HCT116 (cell line): ENCODE measurements at regions not wholly inside any gene's neighbourhood (a gene's known extent, or its start where the extent isn't known, plus 50 kb on each side); places are given as distances from the start of the nearest gene placed in this dataset.

Experiments
- ATAC-seq: fragments of 200-7000 bp; cut with Tn5 transposase; 2 replicates; pipeline ENCODE4 v1.9.1; 2020; ENCODE audit warnings: mild to moderate bottlenecking, moderate library complexity
- BruUV-seq: library from RNA; stranded (reverse); fragments of 400-500 nt; replicated peaks from 2 replicates; lab custom pipeline; 2021; lab: Mats Ljungman, UMichigan
- CTCF ChIA-PET: fragments of 300-600 bp; sonication (Branson Sonifier 250); formaldehyde crosslinking; loops from one replicate; lab custom pipeline; 2021; ENCODE audit warnings: antibody characterized with exemption; lab: Charles Lee
- POLR2A ChIA-PET: fragments of 300-600, 350-600 bp; sonication (Branson Sonifier 250); formaldehyde crosslinking; loops from one replicate; lab custom pipeline; 2021; ENCODE audit warnings: antibody characterized with exemption; lab: Charles Lee
- RAD21 ChIA-PET, 2 experiments: fragments of 300-600 bp; sonication (Branson Sonifier 250); formaldehyde crosslinking; loops; one replicate each; lab custom pipeline; 2023; ENCODE audit warnings: low total read pairs in 2 of 2; ENCODE audit not compliant: uncharacterized antibody in 2 of 2, unreplicated experiment in 2 of 2, low non-redundant PET in 1 of 2; lab: Charles Lee
- DNase-seq: peaks from one replicate; pipeline ENCODE4 v3.0.0-alpha.2; 2010; ENCODE audit warnings: low read depth, low spot score
- H2AFZ ChIP-seq: fragments of 200-600 bp; shearing (Covaris generic), sonication (generic); 2 replicates; pipeline ENCODE4 v1.6.1; 2017; ENCODE audit warnings: low read depth, mixed run types, mixed read lengths, antibody characterized with exemption, low read length; ENCODE audit not compliant: poor library complexity, severe bottlenecking
- H3K27ac ChIP-seq: 2 replicates; pipeline ENCODE4 v1.5.1; 2012; ENCODE audit warnings: low read depth, low read length
- H3K27me3 ChIP-seq: fragments of 200-600 bp; sonication (generic); 2 replicates; pipeline ENCODE4 v1.6.1; 2016; ENCODE audit warnings: mixed run types, low read length, mixed read lengths; ENCODE audit not compliant: insufficient read depth
- H3K36me3 ChIP-seq, 2 experiments: fragments of 200-500 bp in 1 of 2; fragments of 200-600 bp in 1 of 2; sonication (Bioruptor generic) in 1 of 2; sonication (generic) in 1 of 2; 2 replicates each; pipeline versions ENCODE4 v1.5.1 to v1.6.1; 2014 to 2016; ENCODE audit warnings: low read length in 2 of 2, inconsistent platforms in 1 of 2, mixed read lengths in 1 of 2, mixed run types in 1 of 2; ENCODE audit not compliant: insufficient read depth in 2 of 2, control insufficient read depth in 1 of 2
- H3K4me1 ChIP-seq, 2 experiments: fragments of 200-600 bp in 1 of 2; sonication (generic) in 1 of 2; 2 replicates each; pipeline versions ENCODE4 v1.5.1 to v1.6.1; 2012 to 2017; ENCODE audit warnings: low read length in 2 of 2, inconsistent platforms in 1 of 2, mild to moderate bottlenecking in 1 of 2, mixed read lengths in 1 of 2, mixed run types in 1 of 2, moderate library complexity in 1 of 2; ENCODE audit not compliant: insufficient read depth in 2 of 2, control insufficient read depth in 1 of 2
- H3K4me2 ChIP-seq: fragments of 200-600 bp; sonication (generic); 2 replicates; pipeline ENCODE4 v1.6.1; 2017; ENCODE audit warnings: mixed run types, low read length, mixed read lengths
- H3K4me3 ChIP-seq, 2 experiments: fragments of 200-600 bp in 1 of 2; sonication (generic) in 1 of 2; replicated peaks in 1 of 2; 2 replicates each; pipeline ENCODE4 v1.5.1; 2011 to 2016; ENCODE audit warnings: low read length in 2 of 2, control low read depth in 1 of 2, low read depth in 1 of 2, mild to moderate bottlenecking in 1 of 2, mixed read lengths in 1 of 2, mixed run types in 1 of 2
- H3K79me2 ChIP-seq: fragments of 200-600 bp; sonication (generic); 2 replicates; pipeline ENCODE4 v1.6.1; 2017; ENCODE audit warnings: mild to moderate bottlenecking, mixed run types, low read length, moderate library complexity, mixed read lengths; ENCODE audit not compliant: insufficient read depth
- H3K9ac ChIP-seq: fragments of 200-600 bp; sonication (generic); 2 replicates; pipeline ENCODE4 v1.6.1; 2016; ENCODE audit warnings: low read length, mixed read lengths
- H3K9me2 ChIP-seq: fragments of 200-600 bp; sonication (generic), shearing (Covaris generic); 2 replicates; pipeline ENCODE4 v1.6.1; 2017; ENCODE audit warnings: mixed run types, mild to moderate bottlenecking, moderate library complexity; ENCODE audit not compliant: insufficient read depth
- H3K9me3 ChIP-seq, 2 experiments: fragments of 200-500 bp in 1 of 2; fragments of 200-600 bp in 1 of 2; sonication (Bioruptor generic) in 1 of 2; sonication (generic) in 1 of 2; 2 replicates each; pipeline ENCODE4 v1.6.1; 2014 to 2017; ENCODE audit warnings: low read length in 2 of 2, mixed read lengths in 2 of 2, inconsistent platforms in 1 of 2, low read depth in 1 of 2, mild to moderate bottlenecking in 1 of 2, mixed run types in 1 of 2, moderate library complexity in 1 of 2; ENCODE audit not compliant: control insufficient read depth in 1 of 2, insufficient read depth in 1 of 2
- H4K20me1 ChIP-seq: fragments of 200-600 bp; sonication (generic), shearing (Covaris generic); 2 replicates; pipeline ENCODE4 v1.6.1; 2017; ENCODE audit warnings: mixed run types, mild to moderate bottlenecking, moderate library complexity; ENCODE audit not compliant: insufficient read depth
- ATF3 ChIP-seq: IDR thresholded peaks from 2 replicates; pipeline ENCODE4 v1.6.1; 2012
- CEBPB ChIP-seq: IDR thresholded peaks from 2 replicates; pipeline ENCODE4 v1.6.1; 2012; ENCODE audit warnings: low read depth
- EGR1 ChIP-seq: IDR thresholded peaks from 2 replicates; pipeline ENCODE4 v1.6.1; 2012; ENCODE audit warnings: low read depth
- EZH2 ChIP-seq: fragments of 200-600 bp; sonication (generic); IDR thresholded peaks from 2 replicates; pipeline ENCODE4 v1.6.1; 2017; ENCODE audit warnings: antibody characterized with exemption, mixed run types
- EZH2phosphoT487 ChIP-seq: fragments of 200-600 bp; IDR thresholded peaks from 2 replicates; pipeline ENCODE4 v1.6.1; 2018; ENCODE audit warnings: antibody characterized with exemption, borderline replicate concordance
- FOSL1 ChIP-seq: IDR thresholded peaks from 2 replicates; pipeline ENCODE4 v1.6.1; 2012; ENCODE audit warnings: low read depth
- JUND ChIP-seq: IDR thresholded peaks from 2 replicates; pipeline ENCODE4 v1.6.1; 2012
- MAX ChIP-seq: IDR thresholded peaks from 2 replicates; pipeline ENCODE4 v1.6.1; 2012
- POLR2A ChIP-seq: IDR thresholded peaks from 2 replicates; pipeline ENCODE4 v1.7.0; 2011; ENCODE audit warnings: borderline replicate concordance; ENCODE audit not compliant: insufficient read depth, insufficient read length; ENCODE audit errors: extremely low read depth
- POLR2AphosphoS5 ChIP-seq: IDR thresholded peaks from 2 replicates; pipeline ENCODE4 v1.6.1; 2011; ENCODE audit warnings: mild to moderate bottlenecking, low read depth, low read length, moderate library complexity
- SIN3A ChIP-seq: IDR thresholded peaks from 2 replicates; pipeline ENCODE4 v1.6.1; 2012; ENCODE audit warnings: low read depth
- SP1 ChIP-seq: IDR thresholded peaks from 2 replicates; pipeline ENCODE4 v1.6.1; 2012; ENCODE audit warnings: low read depth
- SRF ChIP-seq: IDR thresholded peaks from 2 replicates; pipeline ENCODE4 v1.6.1; 2012; ENCODE audit warnings: low read depth
- TCF7L2 ChIP-seq: IDR thresholded peaks from 2 replicates; pipeline ENCODE4 v1.7.0; 2011; ENCODE audit warnings: borderline replicate concordance, inconsistent platforms; ENCODE audit not compliant: insufficient read depth, insufficient read length; ENCODE audit errors: extremely low read depth
- YY1 ChIP-seq: IDR thresholded peaks from 2 replicates; pipeline ENCODE4 v1.6.1; 2011; ENCODE audit warnings: low read length, low read depth, moderate library complexity, mild to moderate bottlenecking; ENCODE audit not compliant: insufficient replicate concordance; ENCODE audit errors: extremely low read depth
- ZBTB33 ChIP-seq: IDR thresholded peaks from 2 replicates; pipeline ENCODE4 v1.6.1; 2011; ENCODE audit warnings: mild to moderate bottlenecking, low read length, moderate library complexity; ENCODE audit not compliant: insufficient replicate concordance; ENCODE audit errors: extremely low read depth
- ZFX ChIP-seq: fragments of 450-650 bp; IDR thresholded peaks from 2 replicates; pipeline ENCODE4 v1.6.1; 2017
- ZNF274 ChIP-seq: fragments of 200-500 bp; sonication (Bioruptor generic); IDR thresholded peaks from 2 replicates; pipeline ENCODE4 v1.6.1; 2014; ENCODE audit warnings: mild to moderate bottlenecking, low read depth, low read length, inconsistent platforms
- intact Hi-C: fragments of 100-400 bp; cut with micrococcal nuclease; formaldehyde crosslinking; loops from 2 replicates; pipeline ENCODE4 v1.10.0; 2022
- TF ChIP-seq, protein P1 (sequence below), 3 experiments: fragments of 200-600 bp in 1 of 3; sonication (generic) in 1 of 3; IDR thresholded peaks in 2 of 3; conservative IDR thresholded peaks in 1 of 3; 2 replicates each; pipeline ENCODE4 v1.5.1; 2012 to 2017; ENCODE audit warnings: low read depth in 2 of 3, low read length in 2 of 3, antibody characterized with exemption in 1 of 3, borderline replicate concordance in 1 of 3, control low read depth in 1 of 3, mild to moderate bottlenecking in 1 of 3, mixed read lengths in 1 of 3, mixed run types in 1 of 3, moderate library complexity in 1 of 3; ENCODE audit not compliant: insufficient read depth in 1 of 3
- TF ChIP-seq, protein P2 (sequence below): IDR thresholded peaks from 2 replicates; pipeline ENCODE4 v1.6.1; 2012; ENCODE audit warnings: low read depth

DNA sequence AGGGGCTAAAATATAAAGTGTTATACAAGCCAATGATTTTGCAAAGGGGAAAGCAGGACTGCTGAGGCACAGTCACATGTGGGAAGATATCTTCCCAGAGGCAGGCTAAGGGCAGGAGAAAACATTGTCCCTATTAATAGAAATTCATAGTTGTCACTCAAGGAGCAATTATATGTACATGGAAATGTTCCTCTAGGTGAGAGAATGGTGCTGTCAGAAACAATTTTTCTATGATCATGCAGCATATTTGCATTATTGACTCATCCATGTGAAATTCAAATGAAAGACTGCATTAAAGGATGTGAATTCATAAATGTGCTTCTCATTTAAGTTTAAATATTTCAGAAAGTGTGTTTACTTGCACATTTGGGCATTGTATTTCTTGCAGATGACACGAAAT lies 775.9 kb upstream of the CDH9 start:
- DNase-seq, result no peak
- ChIA-PET POLR2A (no interaction called here), CTCF (no interaction called here), RAD21 (no interaction called here)
- H2AFZ ChIP-seq, result no peak overlapping the region
- H3K4me2 ChIP-seq, result no peak overlapping the region
- H3K9me2 ChIP-seq, result no peaks in the 10 kb centered on the region
- H3K4me1 ChIP-seq, result no peaks in the 10 kb centered on the region
- H3K27me3 ChIP-seq, result no peaks in the 10 kb centered on the region
- TF ChIP-seq ZFX, result no peak
- TF ChIP-seq, protein P1, sequence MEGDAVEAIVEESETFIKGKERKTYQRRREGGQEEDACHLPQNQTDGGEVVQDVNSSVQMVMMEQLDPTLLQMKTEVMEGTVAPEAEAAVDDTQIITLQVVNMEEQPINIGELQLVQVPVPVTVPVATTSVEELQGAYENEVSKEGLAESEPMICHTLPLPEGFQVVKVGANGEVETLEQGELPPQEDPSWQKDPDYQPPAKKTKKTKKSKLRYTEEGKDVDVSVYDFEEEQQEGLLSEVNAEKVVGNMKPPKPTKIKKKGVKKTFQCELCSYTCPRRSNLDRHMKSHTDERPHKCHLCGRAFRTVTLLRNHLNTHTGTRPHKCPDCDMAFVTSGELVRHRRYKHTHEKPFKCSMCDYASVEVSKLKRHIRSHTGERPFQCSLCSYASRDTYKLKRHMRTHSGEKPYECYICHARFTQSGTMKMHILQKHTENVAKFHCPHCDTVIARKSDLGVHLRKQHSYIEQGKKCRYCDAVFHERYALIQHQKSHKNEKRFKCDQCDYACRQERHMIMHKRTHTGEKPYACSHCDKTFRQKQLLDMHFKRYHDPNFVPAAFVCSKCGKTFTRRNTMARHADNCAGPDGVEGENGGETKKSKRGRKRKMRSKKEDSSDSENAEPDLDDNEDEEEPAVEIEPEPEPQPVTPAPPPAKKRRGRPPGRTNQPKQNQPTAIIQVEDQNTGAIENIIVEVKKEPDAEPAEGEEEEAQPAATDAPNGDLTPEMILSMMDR (IDR thresholded peaks at IDR 0.05 in 2 of 3, conservative IDR thresholded peaks at IDR 0.05 in 1 of 3; ENCODE audit: borderline replicate concordance in 1 of 3, insufficient read depth in 1 of 3, low read depth in 2 of 3, low read length in 2 of 3), result no peak
- no peak for TF ChIP-seq EGR1
- TF ChIP-seq ZBTB33, result no peak
- no peak for TF ChIP-seq SP1
- no peak for TF ChIP-seq ZNF274
- TF ChIP-seq JUND, result no peak
- no peak for TF ChIP-seq ATF3
- TF ChIP-seq FOSL1, result no peak
- TF ChIP-seq POLR2AphosphoS5, result no peak
- no peak for TF ChIP-seq MAX
- TF ChIP-seq, protein P2, sequence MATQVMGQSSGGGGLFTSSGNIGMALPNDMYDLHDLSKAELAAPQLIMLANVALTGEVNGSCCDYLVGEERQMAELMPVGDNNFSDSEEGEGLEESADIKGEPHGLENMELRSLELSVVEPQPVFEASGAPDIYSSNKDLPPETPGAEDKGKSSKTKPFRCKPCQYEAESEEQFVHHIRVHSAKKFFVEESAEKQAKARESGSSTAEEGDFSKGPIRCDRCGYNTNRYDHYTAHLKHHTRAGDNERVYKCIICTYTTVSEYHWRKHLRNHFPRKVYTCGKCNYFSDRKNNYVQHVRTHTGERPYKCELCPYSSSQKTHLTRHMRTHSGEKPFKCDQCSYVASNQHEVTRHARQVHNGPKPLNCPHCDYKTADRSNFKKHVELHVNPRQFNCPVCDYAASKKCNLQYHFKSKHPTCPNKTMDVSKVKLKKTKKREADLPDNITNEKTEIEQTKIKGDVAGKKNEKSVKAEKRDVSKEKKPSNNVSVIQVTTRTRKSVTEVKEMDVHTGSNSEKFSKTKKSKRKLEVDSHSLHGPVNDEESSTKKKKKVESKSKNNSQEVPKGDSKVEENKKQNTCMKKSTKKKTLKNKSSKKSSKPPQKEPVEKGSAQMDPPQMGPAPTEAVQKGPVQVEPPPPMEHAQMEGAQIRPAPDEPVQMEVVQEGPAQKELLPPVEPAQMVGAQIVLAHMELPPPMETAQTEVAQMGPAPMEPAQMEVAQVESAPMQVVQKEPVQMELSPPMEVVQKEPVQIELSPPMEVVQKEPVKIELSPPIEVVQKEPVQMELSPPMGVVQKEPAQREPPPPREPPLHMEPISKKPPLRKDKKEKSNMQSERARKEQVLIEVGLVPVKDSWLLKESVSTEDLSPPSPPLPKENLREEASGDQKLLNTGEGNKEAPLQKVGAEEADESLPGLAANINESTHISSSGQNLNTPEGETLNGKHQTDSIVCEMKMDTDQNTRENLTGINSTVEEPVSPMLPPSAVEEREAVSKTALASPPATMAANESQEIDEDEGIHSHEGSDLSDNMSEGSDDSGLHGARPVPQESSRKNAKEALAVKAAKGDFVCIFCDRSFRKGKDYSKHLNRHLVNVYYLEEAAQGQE, result no peak
- no peak for TF ChIP-seq EZH2
- TF ChIP-seq TCF7L2, result no peak
- no peak for TF ChIP-seq EZH2phosphoT487
- TF ChIP-seq SIN3A, result no peak
- TF ChIP-seq CEBPB, result no peak
- no peak for TF ChIP-seq POLR2A
- no peak for TF ChIP-seq SRF
- TF ChIP-seq YY1, result no peak
- no peak overlapping the region for H3K27ac ChIP-seq
- H3K9ac ChIP-seq, result no peak overlapping the region
- H4K20me1 ChIP-seq, result no peaks in the 10 kb centered on the region
- no peak overlapping the region for H3K4me3 ChIP-seq
- no TSS peak for BruUV-seq
- H3K9me3 ChIP-seq, result peaks cover 6 to 9% of the 10 kb centered on the region in 2 experiments; a peak in 2 of 4 replicates
- no peaks in the 10 kb centered on the region for H3K36me3 ChIP-seq
- H3K79me2 ChIP-seq, result no peaks in the 10 kb centered on the region
- no peak for ATAC-seq
- intact Hi-C loops, result no loop called here
